Inflammatory macrophage treated with lipopolysaccharide for 4 hours (primary cell): ENCODE measurements at regions not wholly inside any gene's neighbourhood (a gene's known extent, or its start where the extent isn't known, plus 50 kb on each side); places are given as distances from the start of the nearest gene placed in this dataset.

Experiments used
- DNase-seq: peaks from one replicate; pipeline ENCODE4 v3.0.0-alpha.2; 2020

DNA sequence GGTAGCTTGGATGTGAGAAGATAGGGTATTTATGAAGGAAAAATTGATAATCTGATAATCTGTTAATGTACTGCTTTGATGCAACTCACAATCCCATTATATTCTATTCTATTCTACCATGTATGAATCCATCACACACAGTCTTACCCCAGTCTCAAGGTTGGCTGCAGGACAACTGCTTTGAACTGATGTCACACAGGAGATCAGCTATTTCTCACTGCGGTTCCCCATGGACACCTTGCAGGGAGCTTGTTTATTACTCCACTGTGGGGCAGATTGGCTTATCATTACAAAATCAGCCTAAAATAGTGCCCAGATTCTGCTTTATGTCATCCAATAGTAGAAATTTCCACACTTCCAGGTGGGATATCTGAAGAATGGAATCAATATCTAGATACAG lies 61.0 kb upstream of the HS3ST5 start:
- DNase-seq = no peak

DNA sequence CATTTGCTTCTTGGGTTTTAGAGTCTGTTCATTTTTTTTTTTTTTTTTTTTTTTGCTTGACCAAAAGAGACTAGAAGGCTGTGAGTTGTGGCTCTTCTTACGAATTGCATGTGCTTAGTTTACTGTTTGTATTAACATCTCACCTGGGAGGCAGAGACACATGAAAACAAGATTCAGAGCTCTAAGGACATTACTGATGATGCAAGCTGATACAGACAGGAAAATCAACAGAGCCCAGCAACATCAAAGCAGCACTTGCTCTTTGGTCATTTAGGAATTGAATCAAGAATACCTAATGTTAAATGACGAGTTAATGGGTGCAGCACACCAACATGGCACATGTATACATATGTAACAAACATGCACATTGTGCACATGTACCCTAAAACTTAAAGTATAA lies 55.7 kb upstream of the HS3ST5 start:
- no peak for DNase-seq
